Nephron progenitor cell (in vitro differentiated cells): ENCODE measurements at regions not wholly inside any gene's neighbourhood (a gene's known extent, or its start where the extent isn't known, plus 50 kb on each side); places are given as distances from the start of the nearest gene placed in this dataset.

Experiments
- DNase-seq: peaks from one replicate; pipeline ENCODE4 v3.0.0; 2021
- H3K27ac Mint-ChIP-seq: 2 replicates; pipeline ENCODE4 v1.8.0; 2021; ENCODE audit warnings: mild to moderate bottlenecking, moderate library complexity, mixed read lengths
- H3K27me3 Mint-ChIP-seq: 2 replicates; pipeline ENCODE4 v1.8.0; 2021; ENCODE audit warnings: mild to moderate bottlenecking, low read depth, mixed read lengths; ENCODE audit not compliant: poor library complexity
- H3K36me3 Mint-ChIP-seq: 2 replicates; pipeline ENCODE4 v1.8.0; 2021; ENCODE audit warnings: low read depth, mixed read lengths
- H3K4me1 Mint-ChIP-seq: 2 replicates; pipeline ENCODE4 v1.8.0; 2021; ENCODE audit warnings: mixed read lengths
- H3K4me3 Mint-ChIP-seq: 2 replicates; pipeline ENCODE4 v1.8.0; 2021; ENCODE audit warnings: mild to moderate bottlenecking, moderate library complexity, mixed read lengths
- H3K9me3 Mint-ChIP-seq: 2 replicates; pipeline ENCODE4 v1.8.0; 2021; ENCODE audit warnings: mild to moderate bottlenecking, moderate library complexity, mixed read lengths
- CTCF ChIP-seq: fragments of 200-600 bp; sonication (generic); IDR thresholded peaks from 2 replicates; pipeline ENCODE4 v1.5.0; 2021; ENCODE audit warnings: antibody characterized with exemption

DNA sequence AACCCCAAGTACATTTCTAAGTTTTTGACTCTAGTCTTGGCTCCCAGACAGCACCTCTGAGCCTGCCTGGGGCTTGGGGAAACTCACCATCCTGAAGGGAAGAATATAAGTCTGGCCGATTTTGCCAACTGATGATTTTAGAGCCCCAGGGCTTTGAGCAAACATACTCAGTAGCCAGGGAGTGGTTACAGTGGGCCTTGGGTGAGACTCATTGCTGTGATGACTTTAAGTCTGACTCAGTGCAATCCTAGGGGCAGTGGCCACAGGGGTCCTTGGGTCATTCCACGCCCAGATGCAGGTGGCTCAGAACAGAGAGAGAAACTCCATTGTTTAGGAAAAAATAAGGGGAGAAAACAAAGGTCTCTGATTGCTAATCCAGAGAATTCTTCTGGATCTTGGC, 312.0 kb upstream of the EDIL3 start:
- peaks cover 36% of the 10 kb centered on the region for H3K9me3 Mint-ChIP-seq
- peaks cover 11% of the 10 kb centered on the region for H3K4me1 Mint-ChIP-seq
- TF ChIP-seq CTCF = no peak
- no peak overlapping the region for H3K27ac Mint-ChIP-seq
- no peak for DNase-seq
- H3K27me3 Mint-ChIP-seq = peaks cover 7% of the 10 kb centered on the region
- peaks cover 12% of the 10 kb centered on the region for H3K36me3 Mint-ChIP-seq
- H3K4me3 Mint-ChIP-seq = no peak overlapping the region

- H3K27ac Mint-ChIP-seq = no peak overlapping the region
Measured at GRCh38 chr5:84695330-84695729, 310.6 kb upstream of the EDIL3 start.

DNA sequence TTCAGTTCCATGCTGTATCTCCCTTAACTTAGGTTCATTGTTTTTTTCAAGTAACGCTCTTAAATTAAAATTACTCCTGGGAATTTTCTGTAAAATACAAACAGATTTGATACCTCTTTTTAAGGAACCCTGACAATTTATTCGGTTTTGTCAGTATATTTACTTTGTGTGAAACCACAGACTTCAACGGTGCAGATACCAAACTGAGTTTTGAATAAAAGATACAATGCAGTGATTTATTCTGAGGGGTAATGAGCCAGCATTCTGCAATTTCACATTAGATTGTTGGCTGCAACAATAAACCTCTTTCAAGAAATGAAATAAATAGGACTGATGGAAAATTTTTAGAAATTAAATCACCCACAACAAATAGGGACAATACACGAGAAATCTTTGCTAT, 308.6 kb upstream of the EDIL3 start:
- no peak overlapping the region for H3K27ac Mint-ChIP-seq
- no peak for DNase-seq
- no peak for TF ChIP-seq CTCF
- peaks cover 16% of the 10 kb centered on the region for H3K9me3 Mint-ChIP-seq
- peaks cover 3% of the 10 kb centered on the region for H3K27me3 Mint-ChIP-seq
- no peaks in the 10 kb centered on the region for H3K4me1 Mint-ChIP-seq
- H3K4me3 Mint-ChIP-seq = no peak overlapping the region
- no peaks in the 10 kb centered on the region for H3K36me3 Mint-ChIP-seq

More at GRCh38 chr5:84695330-84695729, 310.6 kb upstream of the EDIL3 start:
- peaks cover 36% of the 10 kb centered on the region for H3K9me3 Mint-ChIP-seq
- no peak overlapping the region for H3K4me3 Mint-ChIP-seq
- no peak for TF ChIP-seq CTCF
- no peak for DNase-seq
- H3K4me1 Mint-ChIP-seq = peaks cover 7% of the 10 kb centered on the region
- peaks cover 3% of the 10 kb centered on the region for H3K27me3 Mint-ChIP-seq
- H3K36me3 Mint-ChIP-seq = peaks cover 12% of the 10 kb centered on the region

GRCh38 chr5:84688566-84688965, 303.9 kb upstream of the EDIL3 start:
- DNase-seq = no peak
- H3K27me3 Mint-ChIP-seq = no peaks in the 10 kb centered on the region
- no peaks in the 10 kb centered on the region for H3K36me3 Mint-ChIP-seq
- H3K9me3 Mint-ChIP-seq = no peaks in the 10 kb centered on the region
- no peaks in the 10 kb centered on the region for H3K4me1 Mint-ChIP-seq
- no peak for TF ChIP-seq CTCF
- no peak overlapping the region for H3K4me3 Mint-ChIP-seq
- no peak overlapping the region for H3K27ac Mint-ChIP-seq

- DNase-seq = no peak
- Mint-ChIP-seq H3K4me1 (no peaks in the 10 kb centered on the region), H3K27me3 (no peaks in the 10 kb centered on the region), H3K36me3 (no peaks in the 10 kb centered on the region), H3K4me3 (no peak overlapping the region), H3K9me3 (no peaks in the 10 kb centered on the region), H3K27ac (no peak overlapping the region)
- TF ChIP-seq CTCF = no peak
Measured at GRCh38 chr5:84685121-84685894, 300.6 kb upstream of the EDIL3 start.

DNA sequence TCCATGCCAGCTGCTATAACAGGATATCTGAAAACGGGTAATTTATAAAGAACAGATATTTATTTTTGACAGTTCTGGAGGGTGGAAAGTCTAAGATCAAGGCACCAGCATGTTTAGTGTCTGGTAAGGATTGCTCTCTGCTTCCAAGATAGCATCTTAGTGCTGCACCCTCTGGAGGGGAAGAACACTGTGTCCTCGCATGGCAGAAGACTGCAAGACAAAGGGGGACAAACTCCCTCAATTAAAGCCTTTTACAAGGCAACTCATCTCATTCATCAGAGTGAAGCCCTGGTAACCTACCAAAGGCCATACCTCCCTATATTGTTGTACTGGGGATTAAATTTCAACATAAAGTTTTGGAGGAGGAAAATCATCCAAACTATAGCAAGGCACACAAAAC, 298.9 kb upstream of the EDIL3 start:
- no peak overlapping the region for H3K27ac Mint-ChIP-seq
- H3K27me3 Mint-ChIP-seq = no peaks in the 10 kb centered on the region
- H3K9me3 Mint-ChIP-seq = no peaks in the 10 kb centered on the region
- DNase-seq = no peak
- H3K4me3 Mint-ChIP-seq = no peak overlapping the region
- no peaks in the 10 kb centered on the region for H3K36me3 Mint-ChIP-seq
- no peaks in the 10 kb centered on the region for H3K4me1 Mint-ChIP-seq
- no peak for TF ChIP-seq CTCF
